ENCODE measurements at regions not wholly inside any gene's neighbourhood (a gene's known extent, or its start where the extent isn't known, plus 50 kb on each side); places are given as distances from the start of the nearest gene placed in this dataset.

- Histone ChIP-seq H3K27me3 (ENCODE audit: insufficient read depth, low read depth) (no peaks in the 10 kb centered on the region), H2AFZ (ENCODE audit: low read depth) (no peak overlapping the region), H3K4me2 (no peak overlapping the region), H3K4me1 (ENCODE audit: low read depth, poor library complexity, severe bottlenecking) (no peaks in the 10 kb centered on the region), H3K27ac (no peak overlapping the region), H3K4me3 (IDR thresholded peaks at IDR 0.05; ENCODE audit: insufficient read depth, low read depth, low read length) (no peak overlapping the region), H3K9ac (no peak overlapping the region), H4K20me1 (ENCODE audit: insufficient read depth) (no peaks in the 10 kb centered on the region), H3K36me3 (ENCODE audit: insufficient read depth) (no peaks in the 10 kb centered on the region), H3K79me2 (ENCODE audit: insufficient read depth, low read depth) (no peaks in the 10 kb centered on the region)
- TF ChIP-seq CTCF (conservative IDR thresholded peaks at IDR 0.05; ENCODE audit: low read depth, low read length): no peak
These were observed 151.3 kb upstream of the IRX2 start for GRCh38 chr5:2902742-2903297.

GRCh38 chr5:2902186-2902585, 150.7 kb upstream of the IRX2 start:
- no peak for TF ChIP-seq CTCF (conservative IDR thresholded peaks at IDR 0.05; ENCODE audit: low read depth, low read length)
- Histone ChIP-seq H3K79me2 (ENCODE audit: insufficient read depth, low read depth) (no peaks in the 10 kb centered on the region), H3K4me1 (ENCODE audit: low read depth, poor library complexity, severe bottlenecking) (no peaks in the 10 kb centered on the region), H3K27ac (no peak overlapping the region), H4K20me1 (ENCODE audit: insufficient read depth) (no peaks in the 10 kb centered on the region), H3K27me3 (ENCODE audit: insufficient read depth, low read depth) (no peaks in the 10 kb centered on the region), H2AFZ (ENCODE audit: low read depth) (no peak overlapping the region), H3K4me2 (no peak overlapping the region), H3K36me3 (ENCODE audit: insufficient read depth) (no peaks in the 10 kb centered on the region), H3K9ac (no peak overlapping the region), H3K4me3 (IDR thresholded peaks at IDR 0.05; ENCODE audit: insufficient read depth, low read depth, low read length) (no peak overlapping the region)

GRCh38 chr5:2901511-2901910, 150.0 kb upstream of the IRX2 start:
- no peaks in the 10 kb centered on the region for H3K27me3 ChIP-seq (ENCODE audit: insufficient read depth, low read depth)
- no peak overlapping the region for H3K4me3 ChIP-seq (IDR thresholded peaks at IDR 0.05; ENCODE audit: insufficient read depth, low read depth, low read length)
- no peaks in the 10 kb centered on the region for H4K20me1 ChIP-seq (ENCODE audit: insufficient read depth)
- no peak overlapping the region for H3K27ac ChIP-seq
- no peak overlapping the region for H3K4me2 ChIP-seq
- H2AFZ ChIP-seq (ENCODE audit: low read depth): no peak overlapping the region
- no peaks in the 10 kb centered on the region for H3K79me2 ChIP-seq (ENCODE audit: insufficient read depth, low read depth)
- no peaks in the 10 kb centered on the region for H3K36me3 ChIP-seq (ENCODE audit: insufficient read depth)
- no peak for TF ChIP-seq CTCF (conservative IDR thresholded peaks at IDR 0.05; ENCODE audit: low read depth, low read length)
- H3K9ac ChIP-seq: no peak overlapping the region
- H3K4me1 ChIP-seq (ENCODE audit: low read depth, poor library complexity, severe bottlenecking): no peaks in the 10 kb centered on the region

- H3K36me3 ChIP-seq (ENCODE audit: insufficient read depth): no peaks in the 10 kb centered on the region
- H3K79me2 ChIP-seq (ENCODE audit: insufficient read depth, low read depth): no peaks in the 10 kb centered on the region
- H2AFZ ChIP-seq (ENCODE audit: low read depth): no peak overlapping the region
- H3K27me3 ChIP-seq (ENCODE audit: insufficient read depth, low read depth): no peaks in the 10 kb centered on the region
- no peak overlapping the region for H3K4me3 ChIP-seq (IDR thresholded peaks at IDR 0.05; ENCODE audit: insufficient read depth, low read depth, low read length)
- no peak overlapping the region for H3K9ac ChIP-seq
- no peak overlapping the region for H3K27ac ChIP-seq
- no peaks in the 10 kb centered on the region for H3K4me1 ChIP-seq (ENCODE audit: low read depth, poor library complexity, severe bottlenecking)
- TF ChIP-seq CTCF (conservative IDR thresholded peaks at IDR 0.05; ENCODE audit: low read depth, low read length): no peak
- H3K4me2 ChIP-seq: no peak overlapping the region
- H4K20me1 ChIP-seq (ENCODE audit: insufficient read depth): no peaks in the 10 kb centered on the region
These were observed 149.6 kb upstream of the IRX2 start for GRCh38 chr5:2901096-2901495.

All from KMS-11 (cell line).